Parathyroid adenoma (tissue), 2 donors: ENCODE measurements at regions not wholly inside any gene's neighbourhood (a gene's known extent, or its start where the extent isn't known, plus 50 kb on each side); places are given as distances from the start of the nearest gene placed in this dataset.

Source experiments
- H2AFZ ChIP-seq: fragments of 300-600 bp; sonication (generic); one replicate; pipeline ENCODE4 v1.7.0; 2017; ENCODE audit warnings: antibody characterized with exemption, mild to moderate bottlenecking
- H3K27ac ChIP-seq: fragments of 300-600 bp; sonication (generic); one replicate; pipeline ENCODE4 v1.7.0; 2017
- H3K27me3 ChIP-seq: fragments of 300-600 bp; sonication (generic); one replicate; pipeline ENCODE4 v1.7.0; 2017; ENCODE audit warnings: low read length; ENCODE audit not compliant: control insufficient read depth, insufficient read depth
- H3K36me3 ChIP-seq: fragments of 300-600 bp; sonication (generic); one replicate; pipeline ENCODE4 v1.7.0; 2017; ENCODE audit warnings: low read length; ENCODE audit not compliant: control insufficient read depth, insufficient read depth
- H3K4me1 ChIP-seq: fragments of 300-600 bp; sonication (generic); one replicate; pipeline ENCODE4 v1.7.0; 2017; ENCODE audit warnings: control low read depth
- H3K4me2 ChIP-seq: fragments of 300-600 bp; sonication (generic); one replicate; pipeline ENCODE4 v1.7.0; 2017; ENCODE audit warnings: low read length
- H3K4me3 ChIP-seq: fragments of 300-600 bp; sonication (generic); one replicate; pipeline ENCODE4 v1.7.0; 2017; ENCODE audit warnings: low read depth, low read length
- H3K79me2 ChIP-seq: fragments of 300-600 bp; sonication (generic); one replicate; pipeline ENCODE4 v1.7.0; 2017; ENCODE audit warnings: control low read depth
- H3K9ac ChIP-seq: fragments of 300-600 bp; sonication (generic); one replicate; pipeline ENCODE4 v1.7.0; 2017; ENCODE audit warnings: mild to moderate bottlenecking
- H3K9me3 ChIP-seq: fragments of 300-600 bp; sonication (generic); one replicate; pipeline ENCODE4 v1.7.0; 2017; ENCODE audit warnings: low read length; ENCODE audit not compliant: control insufficient read depth
- TF ChIP-seq, protein P1 (sequence below): fragments of 300-600 bp; sonication (generic); IDR thresholded peaks from one replicate; pipeline ENCODE4 v1.7.0; 2017; ENCODE audit warnings: antibody characterized with exemption, mild to moderate bottlenecking
- donor health status: primary hyperparathyroidism.

DNA sequence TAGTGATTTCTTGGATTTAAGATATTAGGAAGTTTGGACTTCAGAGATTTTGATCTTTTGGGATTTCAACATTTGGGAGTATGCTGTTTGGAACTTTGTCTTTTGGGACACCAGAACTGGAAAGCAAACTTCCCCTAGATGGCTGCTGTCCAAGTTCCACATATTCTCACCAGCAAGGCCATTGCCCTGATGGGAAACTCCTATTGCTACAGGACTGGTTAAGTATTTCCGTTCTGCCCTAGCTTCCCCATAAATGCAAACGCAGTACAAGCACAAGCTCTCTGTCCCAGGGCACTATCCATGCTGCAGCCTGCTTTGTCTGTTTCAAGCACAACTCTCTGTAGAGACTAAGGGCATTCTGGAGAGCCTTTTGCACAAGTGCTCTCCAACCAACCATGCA is 79.3 kb upstream of the SLC25A13 start:
- H3K4me1 ChIP-seq, result no peaks in the 10 kb centered on the region
- no peaks in the 10 kb centered on the region for H3K27me3 ChIP-seq
- no peak overlapping the region for H3K9ac ChIP-seq
- H3K79me2 ChIP-seq, result no peaks in the 10 kb centered on the region
- no peak overlapping the region for H3K27ac ChIP-seq
- no peak overlapping the region for H2AFZ ChIP-seq
- H3K9me3 ChIP-seq, result no peaks in the 10 kb centered on the region
- no peak overlapping the region for H3K4me2 ChIP-seq
- TF ChIP-seq, protein P1, sequence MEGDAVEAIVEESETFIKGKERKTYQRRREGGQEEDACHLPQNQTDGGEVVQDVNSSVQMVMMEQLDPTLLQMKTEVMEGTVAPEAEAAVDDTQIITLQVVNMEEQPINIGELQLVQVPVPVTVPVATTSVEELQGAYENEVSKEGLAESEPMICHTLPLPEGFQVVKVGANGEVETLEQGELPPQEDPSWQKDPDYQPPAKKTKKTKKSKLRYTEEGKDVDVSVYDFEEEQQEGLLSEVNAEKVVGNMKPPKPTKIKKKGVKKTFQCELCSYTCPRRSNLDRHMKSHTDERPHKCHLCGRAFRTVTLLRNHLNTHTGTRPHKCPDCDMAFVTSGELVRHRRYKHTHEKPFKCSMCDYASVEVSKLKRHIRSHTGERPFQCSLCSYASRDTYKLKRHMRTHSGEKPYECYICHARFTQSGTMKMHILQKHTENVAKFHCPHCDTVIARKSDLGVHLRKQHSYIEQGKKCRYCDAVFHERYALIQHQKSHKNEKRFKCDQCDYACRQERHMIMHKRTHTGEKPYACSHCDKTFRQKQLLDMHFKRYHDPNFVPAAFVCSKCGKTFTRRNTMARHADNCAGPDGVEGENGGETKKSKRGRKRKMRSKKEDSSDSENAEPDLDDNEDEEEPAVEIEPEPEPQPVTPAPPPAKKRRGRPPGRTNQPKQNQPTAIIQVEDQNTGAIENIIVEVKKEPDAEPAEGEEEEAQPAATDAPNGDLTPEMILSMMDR, result no peak
- no peaks in the 10 kb centered on the region for H3K36me3 ChIP-seq
- H3K4me3 ChIP-seq, result no peak overlapping the region

DNA sequence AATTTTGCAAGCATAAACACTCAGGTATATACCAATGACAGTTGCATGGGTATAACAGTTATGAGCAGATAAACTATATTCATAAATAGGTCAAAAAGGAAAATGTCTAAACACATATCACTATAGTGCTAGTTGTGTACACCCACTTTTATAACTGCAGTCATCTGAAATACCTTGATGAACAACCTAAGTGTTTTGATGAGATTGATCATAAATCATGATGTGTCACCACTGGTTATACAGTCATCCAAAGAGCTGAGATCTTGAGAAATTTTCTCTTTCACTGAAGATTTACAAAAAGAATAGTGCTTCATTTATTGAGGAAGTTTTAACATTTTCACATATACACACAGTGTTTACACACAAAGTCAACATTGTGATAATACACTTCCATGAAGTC is 78.6 kb upstream of the SLC25A13 start:
- Histone ChIP-seq H3K4me1 (no peaks in the 10 kb centered on the region), H3K9me3 (no peaks in the 10 kb centered on the region), H3K4me2 (no peak overlapping the region), H2AFZ (no peak overlapping the region), H3K27me3 (no peaks in the 10 kb centered on the region), H3K4me3 (no peak overlapping the region), H3K9ac (no peak overlapping the region), H3K27ac (no peak overlapping the region), H3K36me3 (no peaks in the 10 kb centered on the region), H3K79me2 (no peaks in the 10 kb centered on the region)
- TF ChIP-seq, protein P1, result no peak

DNA sequence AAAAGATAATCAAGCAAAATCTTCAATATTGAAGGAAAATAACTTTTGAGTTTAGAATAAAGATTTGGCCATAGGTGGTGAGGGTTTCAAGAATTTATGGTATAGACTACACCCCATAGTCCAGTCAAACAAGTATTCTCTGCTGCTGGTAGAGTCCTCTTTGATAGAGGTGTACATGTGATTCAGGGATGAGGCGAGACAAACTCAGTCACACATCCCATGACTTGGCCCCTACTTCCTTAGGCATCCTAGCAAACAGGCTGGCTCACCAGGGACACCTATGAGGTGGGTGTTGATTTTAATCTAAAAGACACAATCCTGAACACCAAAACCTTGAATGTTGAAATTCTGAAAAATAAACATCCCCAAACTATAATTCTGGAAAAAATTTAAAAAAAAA is 78.1 kb upstream of the SLC25A13 start:
- TF ChIP-seq, protein P1, result no peak
- Histone ChIP-seq H3K36me3 (no peaks in the 10 kb centered on the region), H3K9ac (no peak overlapping the region), H3K27ac (no peak overlapping the region), H3K79me2 (no peaks in the 10 kb centered on the region), H3K4me2 (no peak overlapping the region), H2AFZ (no peak overlapping the region), H3K9me3 (no peaks in the 10 kb centered on the region), H3K4me1 (no peaks in the 10 kb centered on the region), H3K27me3 (no peaks in the 10 kb centered on the region), H3K4me3 (no peak overlapping the region)

DNA sequence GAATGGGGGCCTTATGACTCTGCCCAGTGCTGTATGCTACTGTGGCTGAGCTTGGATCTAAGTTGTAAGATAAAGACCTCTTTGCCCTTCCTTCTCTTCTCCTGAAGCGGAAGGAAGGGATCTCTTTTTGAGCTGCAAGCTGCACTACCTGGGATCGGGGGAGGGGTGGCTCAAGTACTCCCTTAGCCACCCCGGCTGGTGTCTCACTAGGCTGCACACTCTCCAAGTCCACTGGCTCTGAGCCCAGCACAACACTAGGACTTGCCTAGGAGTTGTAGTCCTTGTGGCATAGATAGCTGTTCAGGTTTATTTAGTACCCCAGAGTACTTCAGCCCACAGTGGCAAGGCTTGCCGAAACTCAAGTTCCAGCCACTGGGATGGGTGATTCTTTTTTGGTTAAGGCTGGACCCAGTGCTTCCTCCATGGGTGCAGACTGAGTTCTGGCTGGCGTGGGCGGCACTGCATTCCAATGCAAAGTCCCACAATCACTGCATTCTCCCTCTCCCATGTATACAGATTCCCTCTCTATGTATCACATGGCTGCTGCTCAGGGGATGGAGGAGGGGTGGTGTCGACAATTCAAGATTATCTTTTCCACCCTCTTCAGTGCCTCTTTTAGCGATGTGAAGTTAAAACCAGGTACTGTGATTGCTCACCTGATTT is 76.2 kb upstream of the SLC25A13 start:
- no peaks in the 10 kb centered on the region for H3K36me3 ChIP-seq
- H3K4me1 ChIP-seq, result no peaks in the 10 kb centered on the region
- no peak overlapping the region for H3K27ac ChIP-seq
- no peaks in the 10 kb centered on the region for H3K79me2 ChIP-seq
- H2AFZ ChIP-seq, result no peak overlapping the region
- H3K9me3 ChIP-seq, result no peaks in the 10 kb centered on the region
- no peak overlapping the region for H3K9ac ChIP-seq
- H3K27me3 ChIP-seq, result no peaks in the 10 kb centered on the region
- H3K4me3 ChIP-seq, result no peak overlapping the region
- no peak overlapping the region for H3K4me2 ChIP-seq
- TF ChIP-seq, protein P1, result no peak
